H9 (cell line): ENCODE measurements at regions not wholly inside any gene's neighbourhood (a gene's known extent, or its start where the extent isn't known, plus 50 kb on each side); places are given as distances from the start of the nearest gene placed in this dataset.

Source experiments
- DNase-seq: peaks from one replicate; pipeline ENCODE4 v3.0.0-alpha.2; 2017
- H2AFZ ChIP-seq: one replicate; pipeline ENCODE4 v1.6.1; 2013; ENCODE audit warnings: mild to moderate bottlenecking, low read length, control low read depth, moderate library complexity
- H2AK5ac ChIP-seq: 2 replicates; pipeline ENCODE4 v1.6.1; 2013; ENCODE audit warnings: low read length, control low read depth, mixed read lengths; ENCODE audit not compliant: insufficient read length
- H2BK120ac ChIP-seq: one replicate; pipeline ENCODE4 v1.6.1; 2013; ENCODE audit warnings: low read depth, mild to moderate bottlenecking, low read length, control low read depth, inconsistent platforms; ENCODE audit not compliant: poor library complexity, severe bottlenecking
- H2BK12ac ChIP-seq: 2 replicates; pipeline ENCODE4 v1.6.1; 2013; ENCODE audit warnings: low read length, control low read depth, mixed read lengths, low read depth; ENCODE audit not compliant: insufficient read length
- H2BK15ac ChIP-seq: 2 replicates; pipeline ENCODE4 v1.6.1; 2013; ENCODE audit warnings: low read depth, low read length, control low read depth
- H2BK20ac ChIP-seq: one replicate; pipeline ENCODE4 v1.6.1; 2013; ENCODE audit warnings: low read depth, mild to moderate bottlenecking, low read length, control low read depth, inconsistent platforms; ENCODE audit not compliant: poor library complexity, severe bottlenecking
- H2BK5ac ChIP-seq: 2 replicates; pipeline ENCODE4 v1.6.1; 2013; ENCODE audit warnings: low read length, control low read depth, mixed read lengths; ENCODE audit not compliant: insufficient read length
- H3K14ac ChIP-seq: 2 replicates; pipeline ENCODE4 v1.6.1; 2013; ENCODE audit warnings: low read length, control low read depth; ENCODE audit not compliant: insufficient read depth
- H3K18ac ChIP-seq: 2 replicates; pipeline ENCODE4 v1.6.1; 2013; ENCODE audit warnings: low read depth, mild to moderate bottlenecking, mixed read lengths, low read length, control low read depth; ENCODE audit not compliant: insufficient read length
- H3K23ac ChIP-seq: 2 replicates; pipeline ENCODE4 v1.6.1; 2013; ENCODE audit warnings: low read length, control low read depth, mixed read lengths, low read depth; ENCODE audit not compliant: insufficient read length
- H3K23me2 ChIP-seq: 2 replicates; pipeline ENCODE4 v1.6.1; 2013; ENCODE audit warnings: low read depth, mild to moderate bottlenecking, mixed read lengths, low read length, control low read depth; ENCODE audit not compliant: insufficient read length, poor library complexity, severe bottlenecking
- H3K27ac ChIP-seq: 2 replicates; pipeline ENCODE4 v1.5.1; 2013; ENCODE audit warnings: low read length, control low read depth, mixed read lengths, low read depth; ENCODE audit not compliant: insufficient read length
- H3K27me3 ChIP-seq: 2 replicates; pipeline ENCODE4 v1.6.1; 2013; ENCODE audit warnings: low read length, control low read depth, inconsistent platforms; ENCODE audit not compliant: insufficient read depth
- H3K4ac ChIP-seq: 2 replicates; pipeline ENCODE4 v1.6.1; 2013; ENCODE audit warnings: low read depth, mild to moderate bottlenecking, control low read depth, inconsistent platforms, low read length, moderate library complexity
- H3K4me1 ChIP-seq: 2 replicates; pipeline ENCODE4 v1.6.1; 2013; ENCODE audit warnings: low read length, control low read depth, inconsistent platforms; ENCODE audit not compliant: insufficient read depth
- H3K4me2 ChIP-seq: 2 replicates; pipeline ENCODE4 v1.6.1; 2013; ENCODE audit warnings: low read length, control low read depth, mixed read lengths; ENCODE audit not compliant: insufficient read length, insufficient read depth
- H3K56ac ChIP-seq: 2 replicates; pipeline ENCODE4 v1.6.1; 2013; ENCODE audit warnings: low read depth, mild to moderate bottlenecking, mixed read lengths, low read length, control low read depth; ENCODE audit not compliant: insufficient read length
- H3K79me1 ChIP-seq: 2 replicates; pipeline ENCODE4 v1.6.1; 2013; ENCODE audit warnings: low read depth, mild to moderate bottlenecking, moderate library complexity, low read length, control low read depth, inconsistent platforms; ENCODE audit not compliant: insufficient read depth, poor library complexity, severe bottlenecking
- H3K79me2 ChIP-seq: 2 replicates; pipeline ENCODE4 v1.6.1; 2013; ENCODE audit warnings: low read length, control low read depth, inconsistent platforms; ENCODE audit not compliant: insufficient read depth
- H3K9ac ChIP-seq: 2 replicates; pipeline ENCODE4 v1.6.1; 2013; ENCODE audit warnings: low read length, control low read depth, mixed read lengths; ENCODE audit not compliant: insufficient read length; ENCODE audit errors: extremely low read depth
- H3K9me3 ChIP-seq: one replicate; pipeline ENCODE4 v1.6.1; 2013; ENCODE audit warnings: low read depth, low read length, inconsistent platforms; ENCODE audit not compliant: control insufficient read depth
- H3T11ph ChIP-seq: one replicate; pipeline ENCODE4 v1.6.1; 2013; ENCODE audit warnings: mild to moderate bottlenecking, low read length, control low read depth, inconsistent platforms
- H4K20me1 ChIP-seq: one replicate; pipeline ENCODE4 v1.6.1; 2013; ENCODE audit not compliant: control insufficient read depth, insufficient read length, insufficient read depth
- H4K5ac ChIP-seq: 2 replicates; pipeline ENCODE4 v1.6.1; 2013; ENCODE audit warnings: low read depth, mild to moderate bottlenecking, mixed read lengths, low read length, control low read depth; ENCODE audit not compliant: insufficient read length
- H4K8ac ChIP-seq: replicated peaks from 2 replicates; pipeline ENCODE4 v1.6.1; 2013; ENCODE audit warnings: low read length, control low read depth, mixed read lengths, low read depth; ENCODE audit not compliant: insufficient read length
- H4K91ac ChIP-seq: 2 replicates; pipeline ENCODE4 v1.6.1; 2013; ENCODE audit warnings: low read depth, mild to moderate bottlenecking, moderate library complexity, mixed read lengths, low read length, control low read depth; ENCODE audit not compliant: insufficient read length
- H3K27ac Mint-ChIP-seq, 3 experiments: 2 replicates in 2 of 3; 3 replicates in 1 of 3; pipeline ENCODE4 v1.8.0; 2020 to 2021; ENCODE audit warnings: mixed read lengths in 3 of 3, mild to moderate bottlenecking in 1 of 3, moderate library complexity in 1 of 3
- H3K27me3 Mint-ChIP-seq: 2 replicates; pipeline ENCODE4 v1.8.0; 2021; ENCODE audit warnings: low read depth, mild to moderate bottlenecking, moderate library complexity, mixed read lengths
- H3K36me3 Mint-ChIP-seq, 3 experiments: 2 replicates in 2 of 3; 3 replicates in 1 of 3; pipeline ENCODE4 v1.8.0; 2020 to 2021; ENCODE audit warnings: low read depth in 3 of 3, mixed read lengths in 3 of 3; ENCODE audit not compliant: insufficient read depth in 1 of 3
- H3K4me1 Mint-ChIP-seq, 2 experiments: 2 replicates each; pipeline ENCODE4 v1.8.0; 2020; ENCODE audit warnings: mixed read lengths in 2 of 2
- H3K4me3 Mint-ChIP-seq, 2 experiments: 2 replicates in 1 of 2; 3 replicates in 1 of 2; pipeline ENCODE4 v1.8.0; 2020 to 2021; ENCODE audit warnings: mild to moderate bottlenecking in 2 of 2, mixed read lengths in 2 of 2, moderate library complexity in 1 of 2
- H3K9me3 Mint-ChIP-seq, 2 experiments: 2 replicates in 1 of 2; 3 replicates in 1 of 2; pipeline ENCODE4 v1.8.0; 2020; ENCODE audit warnings: mild to moderate bottlenecking in 2 of 2, mixed read lengths in 2 of 2, moderate library complexity in 1 of 2
- CTCF ChIP-seq: fragments of 200-600 bp; sonication (generic); conservative IDR thresholded peaks from 3 replicates; pipeline ENCODE4 v1.8.0; 2021; ENCODE audit warnings: antibody characterized with exemption, mild to moderate bottlenecking
- WGBS: extraction: QIAGEN DNeasy Blood & Tissue Kit; methylation state at CpG from one replicate; pipeline ENCODE4 v1.1.7; 2013; ENCODE audit warnings: missing lambda C conversion rate, low lambda C conversion rate, mixed read lengths; ENCODE audit not compliant: insufficient read length; ENCODE audit errors: extremely low coverage; 5-methylcytosine and 5-hydroxymethylcytosine counted together

GRCh38 chr14:34258318-34258717, 203.7 kb downstream of the SPTSSA start:
- Histone ChIP-seq H3K4ac (no peak overlapping the region), H3K4me2 (no peak overlapping the region), H3K79me2 (no peaks in the 10 kb centered on the region), H3K4me1 (no peaks in the 10 kb centered on the region), H4K91ac (no peak overlapping the region), H2BK20ac (no peak overlapping the region), H3K23me2 (no peaks in the 10 kb centered on the region), H2AK5ac (no peak overlapping the region), H4K20me1 (no peaks in the 10 kb centered on the region), H3K14ac (no peak overlapping the region), H3K27ac (no peak overlapping the region), H2BK120ac (no peak overlapping the region), H3K9ac (no peak overlapping the region), H3K23ac (no peak overlapping the region), H3K18ac (no peak overlapping the region), H3K56ac (no peak overlapping the region), H2BK12ac (no peak overlapping the region), H2BK5ac (no peak overlapping the region), H2AFZ (no peak overlapping the region), H3T11ph (no peak overlapping the region), H3K79me1 (no peaks in the 10 kb centered on the region), H2BK15ac (no peak overlapping the region), H3K9me3 (no peaks in the 10 kb centered on the region), H4K8ac (no peak overlapping the region), H3K27me3 (no peaks in the 10 kb centered on the region), H4K5ac (no peak overlapping the region)
- no peak for DNase-seq
- H3K27me3 Mint-ChIP-seq: no peaks in the 10 kb centered on the region
- no peak overlapping the region for H3K27ac Mint-ChIP-seq
- peaks cover 0 to 2% of the 10 kb centered on the region in 2 experiments; a peak in 1 of 4 replicates for H3K4me1 Mint-ChIP-seq
- WGBS: no CpG with 5 or more reads among the region's 1 CpG
- no peak overlapping the region for H3K4me3 Mint-ChIP-seq
- 0 out of 5 replicates have a peak, but pooled peaks cover 0 to under 1% of the 10 kb centered on the region in 2 experiments for H3K9me3 Mint-ChIP-seq
- H3K36me3 Mint-ChIP-seq: peaks cover 0 to under 1% (median 0%) of the 10 kb centered on the region in 3 experiments; a peak in 1 of 7 replicates
- TF ChIP-seq CTCF: no peak
